ENCODE measurements at regions not wholly inside any gene's neighbourhood (a gene's known extent, or its start where the extent isn't known, plus 50 kb on each side); places are given as distances from the start of the nearest gene placed in this dataset.

- no peak for TF ChIP-seq POLR2AphosphoS5 (IDR thresholded peaks at IDR 0.05)
- TF ChIP-seq CTCF (IDR thresholded peaks at IDR 0.05), result no peak
Measured at GRCh38 chr1:101116006-101116405, 90.4 kb upstream of the DPH5 start.

Data from esophagus muscularis mucosa (tissue), 3 donors.